ENCODE measurements at regions not wholly inside any gene's neighbourhood (a gene's known extent, or its start where the extent isn't known, plus 50 kb on each side); places are given as distances from the start of the nearest gene placed in this dataset.

GRCh38 chr20:6439737-6440442, 317.1 kb upstream of the FERMT1 start:
- H2AK5ac ChIP-seq (ENCODE audit: low read length): no peak overlapping the region
- H3K27ac ChIP-seq (ENCODE audit: low read depth, low read length): no peak overlapping the region
- H3K4me1 ChIP-seq (ENCODE audit: control insufficient read depth in 1 of 2, insufficient read depth in 2 of 2, low read length in 2 of 2): no peaks in the 10 kb centered on the region
- no peak overlapping the region for H2BK12ac ChIP-seq (ENCODE audit: low read length)
- H3K23ac ChIP-seq (ENCODE audit: low read length): no peak overlapping the region
- H3K9me3 ChIP-seq (ENCODE audit: insufficient read depth, low read depth, low read length): no peaks in the 10 kb centered on the region
- DNase-seq: no peak
- H3K4me3 ChIP-seq (ENCODE audit: low read depth, low read length): no peak overlapping the region
- H4K8ac ChIP-seq (ENCODE audit: low read depth, low read length): no peak overlapping the region
- no peak overlapping the region for H3K4me2 ChIP-seq (ENCODE audit: low read length)
- no peak overlapping the region for H4K91ac ChIP-seq (ENCODE audit: low read depth, low read length)
- H2BK120ac ChIP-seq (ENCODE audit: insufficient read depth, low read length, poor library complexity): no peak overlapping the region
- no peaks in the 10 kb centered on the region for H3K79me2 ChIP-seq (ENCODE audit: control insufficient read depth, insufficient read depth, low read length, poor library complexity)
- H3K79me1 ChIP-seq (ENCODE audit: low read length): no peaks in the 10 kb centered on the region
- WGBS (ENCODE audit: extremely low coverage, insufficient coverage, insufficient read length): no CpG with 5 or more reads among the region's 3 CpGs
- no peak overlapping the region for H2AFZ ChIP-seq (ENCODE audit: insufficient read depth, low read length, poor library complexity)
- H3K27me3 ChIP-seq (ENCODE audit: insufficient read depth, low read length): no peaks in the 10 kb centered on the region
- no peaks in the 10 kb centered on the region for H3K36me3 ChIP-seq (ENCODE audit: control insufficient read depth in 1 of 2, insufficient read depth in 2 of 2, low read length in 2 of 2)
- H3K9ac ChIP-seq (ENCODE audit: low read length): no peak overlapping the region
- no peak overlapping the region for H3K4ac ChIP-seq (ENCODE audit: low read depth, low read length)
- no peak overlapping the region for H3K18ac ChIP-seq (ENCODE audit: low read length)
- no peak overlapping the region for H4K12ac ChIP-seq (ENCODE audit: low read depth, low read length)
- H3K14ac ChIP-seq (ENCODE audit: low read length): no peak overlapping the region
- no peak overlapping the region for H2BK5ac ChIP-seq (ENCODE audit: low read depth, low read length, poor library complexity)

GRCh38 chr20:6434131-6434530, 311.3 kb upstream of the FERMT1 start:
- H3K9me3 ChIP-seq (ENCODE audit: insufficient read depth, low read depth, low read length): no peaks in the 10 kb centered on the region
- no CpG with 5 or more reads among the region's 2 CpGs for WGBS (ENCODE audit: extremely low coverage, insufficient coverage, insufficient read length)
- no peak overlapping the region for H3K18ac ChIP-seq (ENCODE audit: low read length)
- H3K4me2 ChIP-seq (ENCODE audit: low read length): no peak overlapping the region
- H3K4ac ChIP-seq (ENCODE audit: low read depth, low read length): no peak overlapping the region
- no peak overlapping the region for H4K8ac ChIP-seq (ENCODE audit: low read depth, low read length)
- H3K79me2 ChIP-seq (ENCODE audit: control insufficient read depth, insufficient read depth, low read length, poor library complexity): no peaks in the 10 kb centered on the region
- no peak overlapping the region for H2BK12ac ChIP-seq (ENCODE audit: low read length)
- no peak overlapping the region for H3K27ac ChIP-seq (ENCODE audit: low read depth, low read length)
- H2BK5ac ChIP-seq (ENCODE audit: low read depth, low read length, poor library complexity): no peak overlapping the region
- no peak overlapping the region for H2AK5ac ChIP-seq (ENCODE audit: low read length)
- H3K4me3 ChIP-seq (ENCODE audit: low read depth, low read length): no peak overlapping the region
- no peak overlapping the region for H3K23ac ChIP-seq (ENCODE audit: low read length)
- H2BK120ac ChIP-seq (ENCODE audit: insufficient read depth, low read length, poor library complexity): no peak overlapping the region
- no peak overlapping the region for H4K91ac ChIP-seq (ENCODE audit: low read depth, low read length)
- H3K9ac ChIP-seq (ENCODE audit: low read length): no peak overlapping the region
- H2AFZ ChIP-seq (ENCODE audit: insufficient read depth, low read length, poor library complexity): no peak overlapping the region
- H3K79me1 ChIP-seq (ENCODE audit: low read length): no peaks in the 10 kb centered on the region
- H3K36me3 ChIP-seq (ENCODE audit: control insufficient read depth in 1 of 2, insufficient read depth in 2 of 2, low read length in 2 of 2): no peaks in the 10 kb centered on the region
- DNase-seq: no peak
- no peaks in the 10 kb centered on the region for H3K4me1 ChIP-seq (ENCODE audit: control insufficient read depth in 1 of 2, insufficient read depth in 2 of 2, low read length in 2 of 2)
- no peak overlapping the region for H3K14ac ChIP-seq (ENCODE audit: low read length)
- no peak overlapping the region for H4K12ac ChIP-seq (ENCODE audit: low read depth, low read length)
- no peaks in the 10 kb centered on the region for H3K27me3 ChIP-seq (ENCODE audit: insufficient read depth, low read length)

GRCh38 chr20:6430381-6430780, 307.6 kb upstream of the FERMT1 start:
- no peak overlapping the region for H3K18ac ChIP-seq (ENCODE audit: low read length)
- no peak overlapping the region for H4K8ac ChIP-seq (ENCODE audit: low read depth, low read length)
- H3K23ac ChIP-seq (ENCODE audit: low read length): no peak overlapping the region
- H3K79me2 ChIP-seq (ENCODE audit: control insufficient read depth, insufficient read depth, low read length, poor library complexity): no peaks in the 10 kb centered on the region
- no peak overlapping the region for H2BK120ac ChIP-seq (ENCODE audit: insufficient read depth, low read length, poor library complexity)
- no peak overlapping the region for H2AFZ ChIP-seq (ENCODE audit: insufficient read depth, low read length, poor library complexity)
- no peak overlapping the region for H4K12ac ChIP-seq (ENCODE audit: low read depth, low read length)
- no peak overlapping the region for H4K91ac ChIP-seq (ENCODE audit: low read depth, low read length)
- no peak overlapping the region for H2BK5ac ChIP-seq (ENCODE audit: low read depth, low read length, poor library complexity)
- no peaks in the 10 kb centered on the region for H3K4me1 ChIP-seq (ENCODE audit: control insufficient read depth in 1 of 2, insufficient read depth in 2 of 2, low read length in 2 of 2)
- no peak overlapping the region for H3K14ac ChIP-seq (ENCODE audit: low read length)
- no peak overlapping the region for H3K4me3 ChIP-seq (ENCODE audit: low read depth, low read length)
- H2BK12ac ChIP-seq (ENCODE audit: low read length): no peak overlapping the region
- no peak overlapping the region for H3K4ac ChIP-seq (ENCODE audit: low read depth, low read length)
- H2AK5ac ChIP-seq (ENCODE audit: low read length): no peak overlapping the region
- no peak overlapping the region for H3K4me2 ChIP-seq (ENCODE audit: low read length)
- DNase-seq: no peak
- H3K27me3 ChIP-seq (ENCODE audit: insufficient read depth, low read length): no peaks in the 10 kb centered on the region
- no peaks in the 10 kb centered on the region for H3K9me3 ChIP-seq (ENCODE audit: insufficient read depth, low read depth, low read length)
- H3K9ac ChIP-seq (ENCODE audit: low read length): no peak overlapping the region
- no peaks in the 10 kb centered on the region for H3K79me1 ChIP-seq (ENCODE audit: low read length)
- no peak overlapping the region for H3K27ac ChIP-seq (ENCODE audit: low read depth, low read length)
- no peaks in the 10 kb centered on the region for H3K36me3 ChIP-seq (ENCODE audit: control insufficient read depth in 1 of 2, insufficient read depth in 2 of 2, low read length in 2 of 2)

- Histone ChIP-seq H2AK5ac (ENCODE audit: low read length) (no peak overlapping the region), H3K4me2 (ENCODE audit: low read length) (no peak overlapping the region), H3K79me1 (ENCODE audit: low read length) (no peaks in the 10 kb centered on the region), H2BK120ac (ENCODE audit: insufficient read depth, low read length, poor library complexity) (no peak overlapping the region), H2BK5ac (ENCODE audit: low read depth, low read length, poor library complexity) (no peak overlapping the region), H3K14ac (ENCODE audit: low read length) (no peak overlapping the region), H4K91ac (ENCODE audit: low read depth, low read length) (no peak overlapping the region), H3K18ac (ENCODE audit: low read length) (no peak overlapping the region), H3K4me1 (ENCODE audit: control insufficient read depth in 1 of 2, insufficient read depth in 2 of 2, low read length in 2 of 2) (no peaks in the 10 kb centered on the region), H3K23ac (ENCODE audit: low read length) (no peak overlapping the region), H4K12ac (ENCODE audit: low read depth, low read length) (no peak overlapping the region), H2AFZ (ENCODE audit: insufficient read depth, low read length, poor library complexity) (no peak overlapping the region), H4K8ac (ENCODE audit: low read depth, low read length) (no peak overlapping the region), H3K4ac (ENCODE audit: low read depth, low read length) (no peak overlapping the region), H3K27me3 (ENCODE audit: insufficient read depth, low read length) (no peaks in the 10 kb centered on the region), H3K9me3 (ENCODE audit: insufficient read depth, low read depth, low read length) (no peaks in the 10 kb centered on the region), H3K4me3 (ENCODE audit: low read depth, low read length) (no peak overlapping the region), H3K9ac (ENCODE audit: low read length) (no peak overlapping the region), H3K36me3 (ENCODE audit: control insufficient read depth in 1 of 2, insufficient read depth in 2 of 2, low read length in 2 of 2) (no peaks in the 10 kb centered on the region), H3K27ac (ENCODE audit: low read depth, low read length) (no peak overlapping the region), H2BK12ac (ENCODE audit: low read length) (no peak overlapping the region), H3K79me2 (ENCODE audit: control insufficient read depth, insufficient read depth, low read length, poor library complexity) (no peaks in the 10 kb centered on the region)
- no CpG with 5 or more reads among the region's 1 CpG for WGBS (ENCODE audit: extremely low coverage, insufficient coverage, insufficient read length)
- no peak for DNase-seq
Measured at GRCh38 chr20:6426287-6426891, 303.6 kb upstream of the FERMT1 start.

Data from trophoblast cell (in vitro differentiated cells and primary cell).